ENCODE measurements at regions not wholly inside any gene's neighbourhood (a gene's known extent, or its start where the extent isn't known, plus 50 kb on each side); places are given as distances from the start of the nearest gene placed in this dataset.

DNA sequence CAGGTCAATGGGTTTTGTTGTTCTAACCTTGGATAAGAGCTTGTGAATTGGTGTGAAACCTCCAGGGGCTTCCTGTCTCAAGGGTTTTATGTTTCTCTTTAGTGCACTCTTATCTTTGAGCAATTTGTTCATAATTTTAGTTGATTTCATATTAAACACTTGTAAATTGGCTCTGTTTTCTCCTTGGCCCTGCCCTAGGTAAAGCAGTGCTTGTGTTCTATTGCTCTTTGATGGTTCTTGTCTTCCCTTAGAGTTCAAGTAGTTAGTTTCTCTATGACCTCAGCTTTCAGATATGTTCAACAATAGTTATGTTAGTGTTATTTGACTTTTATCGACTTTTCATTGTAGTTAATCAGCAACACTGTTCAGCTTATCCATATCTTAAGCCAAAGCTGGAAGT is 566.4 kb upstream of the POT1 start:
- Histone ChIP-seq H3K4me2 (ENCODE audit: low read length) (no peak overlapping the region), H3K4me3 (ENCODE audit: low read length) (no peak overlapping the region), H3K9ac (ENCODE audit: low read depth, low read length) (no peak overlapping the region), H3K4me1 (ENCODE audit: control insufficient read depth, insufficient read depth, low read length) (no peaks in the 10 kb centered on the region), H3K36me3 (ENCODE audit: insufficient read depth, low read length) (no peaks in the 10 kb centered on the region), H3K27me3 (ENCODE audit: control insufficient read depth, insufficient read depth, low read length) (no peaks in the 10 kb centered on the region), H3K9me3 (replicated peaks; ENCODE audit: low read length) (no peaks in the 10 kb centered on the region)

DNA sequence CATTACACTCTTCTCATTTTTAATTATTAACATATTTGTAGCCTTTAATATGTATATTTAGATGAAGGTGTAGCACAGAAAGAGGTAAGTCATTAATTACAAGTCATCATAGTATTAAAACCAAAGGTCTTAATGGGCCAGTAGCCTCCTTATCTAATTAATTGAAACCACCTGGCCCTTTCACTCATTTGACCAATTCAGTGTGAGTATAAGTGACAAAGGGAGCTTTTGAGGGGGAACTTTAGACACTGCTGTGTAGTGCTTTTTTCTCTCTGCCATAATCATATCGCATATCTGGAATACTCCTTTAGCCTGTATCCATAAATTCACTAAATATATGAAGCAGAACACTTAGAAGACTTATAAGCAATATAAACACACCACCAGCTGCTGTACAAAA is 562.9 kb upstream of the POT1 start:
- H3K36me3 ChIP-seq (ENCODE audit: insufficient read depth, low read length): no peaks in the 10 kb centered on the region
- no peak overlapping the region for H3K4me3 ChIP-seq (ENCODE audit: low read length)
- no peak overlapping the region for H3K9ac ChIP-seq (ENCODE audit: low read depth, low read length)
- H3K4me2 ChIP-seq (ENCODE audit: low read length): no peak overlapping the region
- H3K9me3 ChIP-seq (replicated peaks; ENCODE audit: low read length): no peaks in the 10 kb centered on the region
- no peaks in the 10 kb centered on the region for H3K4me1 ChIP-seq (ENCODE audit: control insufficient read depth, insufficient read depth, low read length)
- no peaks in the 10 kb centered on the region for H3K27me3 ChIP-seq (ENCODE audit: control insufficient read depth, insufficient read depth, low read length)

DNA sequence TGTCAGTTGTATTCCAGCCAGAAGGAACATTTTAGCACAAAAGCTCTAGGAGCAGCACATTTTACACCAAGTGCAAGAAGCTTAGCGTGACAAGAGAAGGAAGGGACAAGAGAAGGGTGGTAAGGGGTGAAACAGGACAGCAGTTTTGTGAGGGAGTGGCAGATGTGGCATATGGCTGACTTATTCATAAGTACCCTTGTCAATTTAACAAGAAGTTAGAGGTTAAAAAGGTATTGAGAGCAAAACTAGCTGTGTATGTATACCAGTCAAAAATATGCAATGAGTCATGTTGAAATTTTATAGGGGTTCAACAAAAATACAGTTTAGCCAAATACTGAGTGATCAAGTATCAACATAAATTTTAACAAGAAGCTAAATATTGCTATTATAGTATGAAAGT is 561.5 kb upstream of the POT1 start:
- H3K9me3 ChIP-seq (replicated peaks; ENCODE audit: low read length): no peaks in the 10 kb centered on the region
- H3K27me3 ChIP-seq (ENCODE audit: control insufficient read depth, insufficient read depth, low read length): no peaks in the 10 kb centered on the region
- H3K9ac ChIP-seq (ENCODE audit: low read depth, low read length): no peak overlapping the region
- no peak overlapping the region for H3K4me2 ChIP-seq (ENCODE audit: low read length)
- H3K4me1 ChIP-seq (ENCODE audit: control insufficient read depth, insufficient read depth, low read length): no peaks in the 10 kb centered on the region
- H3K4me3 ChIP-seq (ENCODE audit: low read length): no peak overlapping the region
- H3K36me3 ChIP-seq (ENCODE audit: insufficient read depth, low read length): no peaks in the 10 kb centered on the region

GRCh38 chr7:125490167-125490566 is 560.5 kb upstream of the POT1 start:
- Histone ChIP-seq H3K9ac (ENCODE audit: low read depth, low read length) (no peak overlapping the region), H3K4me1 (ENCODE audit: control insufficient read depth, insufficient read depth, low read length) (no peaks in the 10 kb centered on the region), H3K36me3 (ENCODE audit: insufficient read depth, low read length) (no peaks in the 10 kb centered on the region), H3K4me3 (ENCODE audit: low read length) (no peak overlapping the region), H3K4me2 (ENCODE audit: low read length) (no peak overlapping the region), H3K27me3 (ENCODE audit: control insufficient read depth, insufficient read depth, low read length) (no peaks in the 10 kb centered on the region), H3K9me3 (replicated peaks; ENCODE audit: low read length) (no peaks in the 10 kb centered on the region)

GRCh38 chr7:125485223-125485622 is 555.6 kb upstream of the POT1 start:
- H3K27me3 ChIP-seq (ENCODE audit: control insufficient read depth, insufficient read depth, low read length): no peaks in the 10 kb centered on the region
- no peak overlapping the region for H3K9ac ChIP-seq (ENCODE audit: low read depth, low read length)
- no peaks in the 10 kb centered on the region for H3K9me3 ChIP-seq (replicated peaks; ENCODE audit: low read length)
- no peaks in the 10 kb centered on the region for H3K4me1 ChIP-seq (ENCODE audit: control insufficient read depth, insufficient read depth, low read length)
- no peak overlapping the region for H3K4me2 ChIP-seq (ENCODE audit: low read length)
- no peaks in the 10 kb centered on the region for H3K36me3 ChIP-seq (ENCODE audit: insufficient read depth, low read length)
- no peak overlapping the region for H3K4me3 ChIP-seq (ENCODE audit: low read length)

DNA sequence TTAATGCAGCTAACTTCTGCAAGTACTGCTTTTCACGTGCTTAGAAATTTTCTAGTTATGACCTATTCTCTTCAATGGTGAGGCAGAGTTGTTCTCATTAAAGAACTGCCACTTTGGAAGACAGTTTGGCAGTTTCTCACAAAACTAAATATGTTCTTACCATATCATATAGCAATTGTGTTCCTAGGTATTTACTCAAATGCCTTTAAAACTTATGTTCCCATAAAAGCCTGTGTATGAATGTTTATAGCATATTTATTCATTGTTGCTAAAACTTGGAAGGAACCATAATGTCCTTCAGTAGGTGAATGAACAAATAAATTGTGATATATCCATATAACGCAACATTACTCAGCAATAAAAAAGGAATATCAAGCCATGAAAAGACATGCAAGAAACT is 555.1 kb upstream of the POT1 start:
- Histone ChIP-seq H3K9me3 (replicated peaks; ENCODE audit: low read length) (no peaks in the 10 kb centered on the region), H3K4me3 (ENCODE audit: low read length) (no peak overlapping the region), H3K4me2 (ENCODE audit: low read length) (no peak overlapping the region), H3K36me3 (ENCODE audit: insufficient read depth, low read length) (no peaks in the 10 kb centered on the region), H3K27me3 (ENCODE audit: control insufficient read depth, insufficient read depth, low read length) (no peaks in the 10 kb centered on the region), H3K9ac (ENCODE audit: low read depth, low read length) (no peak overlapping the region), H3K4me1 (ENCODE audit: control insufficient read depth, insufficient read depth, low read length) (no peaks in the 10 kb centered on the region)

- no peaks in the 10 kb centered on the region for H3K4me1 ChIP-seq (ENCODE audit: control insufficient read depth, insufficient read depth, low read length)
- H3K4me2 ChIP-seq (ENCODE audit: low read length): no peak overlapping the region
- H3K9me3 ChIP-seq (replicated peaks; ENCODE audit: low read length): no peaks in the 10 kb centered on the region
- no peaks in the 10 kb centered on the region for H3K36me3 ChIP-seq (ENCODE audit: insufficient read depth, low read length)
- no peak overlapping the region for H3K9ac ChIP-seq (ENCODE audit: low read depth, low read length)
- H3K27me3 ChIP-seq (ENCODE audit: control insufficient read depth, insufficient read depth, low read length): no peaks in the 10 kb centered on the region
- H3K4me3 ChIP-seq (ENCODE audit: low read length): no peak overlapping the region
Measured at GRCh38 chr7:125481323-125481722, 551.7 kb upstream of the POT1 start.

- Histone ChIP-seq H3K27me3 (ENCODE audit: control insufficient read depth, insufficient read depth, low read length) (no peaks in the 10 kb centered on the region), H3K4me3 (ENCODE audit: low read length) (no peak overlapping the region), H3K4me2 (ENCODE audit: low read length) (no peak overlapping the region), H3K36me3 (ENCODE audit: insufficient read depth, low read length) (no peaks in the 10 kb centered on the region), H3K9ac (ENCODE audit: low read depth, low read length) (no peak overlapping the region), H3K9me3 (replicated peaks; ENCODE audit: low read length) (no peaks in the 10 kb centered on the region), H3K4me1 (ENCODE audit: control insufficient read depth, insufficient read depth, low read length) (no peaks in the 10 kb centered on the region)
Measured at GRCh38 chr7:125480762-125481161, 551.1 kb upstream of the POT1 start.

DNA sequence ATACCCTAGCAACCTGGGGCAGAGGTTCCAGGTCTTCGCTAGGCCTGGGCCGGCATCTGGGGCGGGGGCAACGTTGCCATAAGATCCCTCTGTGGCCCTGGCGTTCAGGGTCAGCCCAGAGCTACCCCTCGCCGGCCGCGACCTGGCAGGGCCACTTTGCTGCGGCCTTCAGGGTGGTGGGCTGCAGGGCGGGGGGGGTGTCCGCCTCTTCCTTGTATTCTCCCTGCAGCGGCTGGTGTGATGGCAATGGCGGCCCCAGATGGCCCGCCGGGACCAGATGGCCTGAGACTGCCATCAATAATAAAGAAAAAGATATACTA is 539.2 kb upstream of the POT1 start:
- no peaks in the 10 kb centered on the region for H3K27me3 ChIP-seq (ENCODE audit: control insufficient read depth, insufficient read depth, low read length)
- no peaks in the 10 kb centered on the region for H3K9me3 ChIP-seq (replicated peaks; ENCODE audit: low read length)
- no peak overlapping the region for H3K4me3 ChIP-seq (ENCODE audit: low read length)
- no peaks in the 10 kb centered on the region for H3K4me1 ChIP-seq (ENCODE audit: control insufficient read depth, insufficient read depth, low read length)
- H3K9ac ChIP-seq (ENCODE audit: low read depth, low read length): no peak overlapping the region
- H3K4me2 ChIP-seq (ENCODE audit: low read length): no peak overlapping the region
- no peaks in the 10 kb centered on the region for H3K36me3 ChIP-seq (ENCODE audit: insufficient read depth, low read length)

GRCh38 chr7:125467996-125468854 is 538.6 kb upstream of the POT1 start:
- Histone ChIP-seq H3K4me1 (ENCODE audit: control insufficient read depth, insufficient read depth, low read length) (no peaks in the 10 kb centered on the region), H3K4me3 (ENCODE audit: low read length) (no peak overlapping the region), H3K4me2 (ENCODE audit: low read length) (no peak overlapping the region), H3K9ac (ENCODE audit: low read depth, low read length) (no peak overlapping the region), H3K27me3 (ENCODE audit: control insufficient read depth, insufficient read depth, low read length) (no peaks in the 10 kb centered on the region), H3K9me3 (replicated peaks; ENCODE audit: low read length) (no peaks in the 10 kb centered on the region), H3K36me3 (ENCODE audit: insufficient read depth, low read length) (no peaks in the 10 kb centered on the region)

DNA sequence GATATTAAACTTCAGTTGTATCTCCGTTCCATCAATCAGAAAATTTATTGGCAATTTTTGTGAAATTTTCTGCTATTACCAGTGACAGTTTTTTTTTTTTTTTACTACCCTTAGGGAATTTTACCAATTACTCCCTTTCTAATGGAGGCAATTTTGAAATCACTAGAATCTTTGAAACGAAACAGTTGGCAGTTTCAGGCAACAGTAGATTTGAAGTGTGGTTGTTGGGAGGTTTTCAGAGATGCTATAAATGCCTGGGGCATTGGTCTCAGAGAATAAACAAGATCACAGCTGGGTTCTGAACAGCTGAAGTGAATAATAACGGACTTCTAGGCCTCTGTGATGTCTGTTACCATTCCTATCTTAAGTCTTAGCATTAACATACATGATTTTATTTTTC is 535.9 kb upstream of the POT1 start:
- no peak overlapping the region for H3K9ac ChIP-seq (ENCODE audit: low read depth, low read length)
- H3K27me3 ChIP-seq (ENCODE audit: control insufficient read depth, insufficient read depth, low read length): no peaks in the 10 kb centered on the region
- no peaks in the 10 kb centered on the region for H3K4me1 ChIP-seq (ENCODE audit: control insufficient read depth, insufficient read depth, low read length)
- no peak overlapping the region for H3K4me3 ChIP-seq (ENCODE audit: low read length)
- no peaks in the 10 kb centered on the region for H3K9me3 ChIP-seq (replicated peaks; ENCODE audit: low read length)
- H3K4me2 ChIP-seq (ENCODE audit: low read length): no peak overlapping the region
- H3K36me3 ChIP-seq (ENCODE audit: insufficient read depth, low read length): no peaks in the 10 kb centered on the region

GRCh38 chr7:125462615-125463014 is 533.0 kb upstream of the POT1 start:
- no peaks in the 10 kb centered on the region for H3K4me1 ChIP-seq (ENCODE audit: control insufficient read depth, insufficient read depth, low read length)
- H3K36me3 ChIP-seq (ENCODE audit: insufficient read depth, low read length): no peaks in the 10 kb centered on the region
- no peak overlapping the region for H3K4me2 ChIP-seq (ENCODE audit: low read length)
- H3K9ac ChIP-seq (ENCODE audit: low read depth, low read length): no peak overlapping the region
- no peaks in the 10 kb centered on the region for H3K27me3 ChIP-seq (ENCODE audit: control insufficient read depth, insufficient read depth, low read length)
- no peaks in the 10 kb centered on the region for H3K9me3 ChIP-seq (replicated peaks; ENCODE audit: low read length)
- no peak overlapping the region for H3K4me3 ChIP-seq (ENCODE audit: low read length)

All from skeletal muscle satellite cell (primary cell).